ENCODE measurements at regions not wholly inside any gene's neighbourhood (a gene's known extent, or its start where the extent isn't known, plus 50 kb on each side); places are given as distances from the start of the nearest gene placed in this dataset.
A peak's percentile ranks its signal among the peaks of the same experiment; 100 is the strongest.

DNA sequence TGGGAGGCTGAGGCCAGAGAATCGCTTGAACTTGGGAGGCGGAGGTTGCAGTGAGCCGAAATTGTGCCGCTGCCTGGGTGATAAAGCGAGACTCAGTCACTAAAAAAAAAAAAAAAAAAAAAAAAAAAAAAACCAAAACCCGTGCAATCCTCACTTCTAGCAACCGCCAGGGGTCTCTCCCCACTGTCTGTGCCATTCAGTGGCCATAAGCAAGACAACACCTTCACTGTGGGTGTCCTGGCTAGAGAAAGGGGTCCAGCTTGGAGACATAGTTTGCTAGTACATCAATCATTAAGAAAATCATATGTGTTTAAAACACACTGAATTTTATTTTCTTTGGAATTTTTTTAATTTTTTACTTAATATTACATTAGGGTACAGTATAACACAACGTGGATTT is 68.2 kb downstream of the RASL11A start:
- H3K27me3 ChIP-seq (ENCODE audit: insufficient read depth, poor library complexity, severe bottlenecking) = no peaks in the 10 kb centered on the region
- H3K9me3 ChIP-seq (ENCODE audit: severe bottlenecking) = no peaks in the 10 kb centered on the region
- H3K36me3 ChIP-seq (ENCODE audit: low read depth) = no peaks in the 10 kb centered on the region
- TF ChIP-seq, protein P1, sequence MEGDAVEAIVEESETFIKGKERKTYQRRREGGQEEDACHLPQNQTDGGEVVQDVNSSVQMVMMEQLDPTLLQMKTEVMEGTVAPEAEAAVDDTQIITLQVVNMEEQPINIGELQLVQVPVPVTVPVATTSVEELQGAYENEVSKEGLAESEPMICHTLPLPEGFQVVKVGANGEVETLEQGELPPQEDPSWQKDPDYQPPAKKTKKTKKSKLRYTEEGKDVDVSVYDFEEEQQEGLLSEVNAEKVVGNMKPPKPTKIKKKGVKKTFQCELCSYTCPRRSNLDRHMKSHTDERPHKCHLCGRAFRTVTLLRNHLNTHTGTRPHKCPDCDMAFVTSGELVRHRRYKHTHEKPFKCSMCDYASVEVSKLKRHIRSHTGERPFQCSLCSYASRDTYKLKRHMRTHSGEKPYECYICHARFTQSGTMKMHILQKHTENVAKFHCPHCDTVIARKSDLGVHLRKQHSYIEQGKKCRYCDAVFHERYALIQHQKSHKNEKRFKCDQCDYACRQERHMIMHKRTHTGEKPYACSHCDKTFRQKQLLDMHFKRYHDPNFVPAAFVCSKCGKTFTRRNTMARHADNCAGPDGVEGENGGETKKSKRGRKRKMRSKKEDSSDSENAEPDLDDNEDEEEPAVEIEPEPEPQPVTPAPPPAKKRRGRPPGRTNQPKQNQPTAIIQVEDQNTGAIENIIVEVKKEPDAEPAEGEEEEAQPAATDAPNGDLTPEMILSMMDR (IDR thresholded peaks at IDR 0.05; ENCODE audit: poor library complexity, severe bottlenecking) = no peak
- H3K27ac ChIP-seq (ENCODE audit: poor library complexity, severe bottlenecking) = no peak overlapping the region
- ATAC-seq (ENCODE audit: low read depth) (no peak), DNase-seq (ENCODE audit: low spot score) (no peak)
- no peaks in the 10 kb centered on the region for H3K4me1 ChIP-seq (ENCODE audit: insufficient read depth, poor library complexity, severe bottlenecking)
- H3K4me3 ChIP-seq (ENCODE audit: severe bottlenecking) = no peak overlapping the region

DNA sequence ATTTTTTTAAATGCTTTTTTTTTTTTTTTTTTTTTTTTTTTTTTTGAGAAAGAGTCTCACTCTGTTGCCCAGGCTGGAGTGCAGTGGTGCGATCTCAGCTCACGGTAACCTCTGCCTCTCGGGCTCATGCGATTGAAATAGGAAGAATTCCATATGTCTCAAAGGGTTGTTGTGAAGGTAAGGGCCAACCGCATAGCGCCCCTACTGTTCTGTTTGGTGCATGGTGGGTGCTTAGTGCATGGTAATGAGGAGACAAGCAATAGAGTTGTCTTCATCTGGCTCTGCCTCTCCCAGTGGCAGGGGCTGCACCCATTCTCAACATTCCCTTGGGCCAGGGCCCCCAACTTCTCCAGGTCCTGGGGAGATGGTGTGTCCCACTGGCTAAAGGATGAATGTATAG is 68.7 kb downstream of the RASL11A start:
- DNase-seq (ENCODE audit: low spot score) (no peak), ATAC-seq (ENCODE audit: low read depth) (peak; percentile 55; the same call in 1 of the 3 replicates)
- Histone ChIP-seq H3K4me3 (ENCODE audit: severe bottlenecking) (no peak overlapping the region), H3K9me3 (ENCODE audit: severe bottlenecking) (no peaks in the 10 kb centered on the region), H3K27ac (ENCODE audit: poor library complexity, severe bottlenecking) (no peak overlapping the region), H3K4me1 (ENCODE audit: insufficient read depth, poor library complexity, severe bottlenecking) (no peaks in the 10 kb centered on the region), H3K27me3 (ENCODE audit: insufficient read depth, poor library complexity, severe bottlenecking) (no peaks in the 10 kb centered on the region), H3K36me3 (ENCODE audit: low read depth) (no peaks in the 10 kb centered on the region)
- TF ChIP-seq, protein P1 (IDR thresholded peaks at IDR 0.05; ENCODE audit: poor library complexity, severe bottlenecking) = peak; percentile 49

DNA sequence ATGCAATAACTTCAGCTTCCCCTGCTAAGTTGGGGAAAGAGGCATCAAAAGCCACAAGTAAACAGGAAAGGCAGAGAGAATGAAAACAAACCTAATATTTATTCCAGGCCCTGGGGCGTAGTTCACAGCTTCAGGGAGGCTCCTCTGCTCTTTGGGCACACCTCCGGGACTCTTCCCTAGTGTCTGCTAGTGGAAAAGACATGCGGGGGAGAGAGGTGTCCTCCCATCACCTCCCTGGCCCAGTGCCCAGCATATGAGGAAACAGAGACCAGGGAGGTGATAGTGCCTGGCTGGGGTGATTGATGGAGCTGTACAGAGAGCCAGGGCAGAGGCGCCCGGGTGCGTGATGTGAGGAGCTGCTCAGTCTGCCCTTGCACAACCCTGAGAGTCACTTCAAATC is 71.0 kb downstream of the RASL11A start:
- H3K4me3 ChIP-seq (ENCODE audit: severe bottlenecking) = no peak overlapping the region
- no peaks in the 10 kb centered on the region for H3K36me3 ChIP-seq (ENCODE audit: low read depth)
- ATAC-seq (ENCODE audit: low read depth) = no peak
- H3K4me1 ChIP-seq (ENCODE audit: insufficient read depth, poor library complexity, severe bottlenecking) = no peaks in the 10 kb centered on the region
- H3K9me3 ChIP-seq (ENCODE audit: severe bottlenecking) = no peaks in the 10 kb centered on the region
- H3K27ac ChIP-seq (ENCODE audit: poor library complexity, severe bottlenecking) = no peak overlapping the region
- TF ChIP-seq, protein P1 (IDR thresholded peaks at IDR 0.05; ENCODE audit: poor library complexity, severe bottlenecking) = no peak
- DNase-seq (ENCODE audit: low spot score) = no peak
- no peaks in the 10 kb centered on the region for H3K27me3 ChIP-seq (ENCODE audit: insufficient read depth, poor library complexity, severe bottlenecking)

DNA sequence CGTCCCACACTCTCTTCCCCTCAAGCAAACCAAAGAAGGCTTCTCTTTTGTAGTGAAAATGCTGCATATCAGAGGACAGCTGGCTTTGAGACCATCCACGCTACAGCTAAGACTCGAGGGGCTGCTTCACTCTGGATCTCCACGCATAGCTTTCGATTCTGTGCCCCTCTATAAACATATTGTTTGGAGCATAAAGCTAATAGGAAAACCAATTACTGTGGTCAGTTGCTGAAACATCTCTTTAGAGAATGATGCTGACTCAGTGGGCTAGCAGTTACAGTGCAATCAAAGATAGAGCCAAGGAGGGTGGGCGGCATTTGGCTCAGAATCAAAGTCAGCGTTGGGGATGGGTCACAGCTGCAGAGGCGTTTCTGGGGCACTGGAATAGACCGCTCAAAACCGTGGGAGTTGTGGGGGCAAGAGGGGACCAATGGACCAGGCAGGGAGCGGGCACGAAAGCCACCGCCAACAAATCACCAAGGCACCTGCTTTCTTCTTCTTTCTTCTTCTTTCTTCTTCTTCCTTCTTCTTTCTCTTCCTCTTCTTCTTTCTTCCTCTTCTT is 76.7 kb downstream of the RASL11A start:
- no peaks in the 10 kb centered on the region for H3K9me3 ChIP-seq (ENCODE audit: severe bottlenecking)
- H3K4me3 ChIP-seq (ENCODE audit: severe bottlenecking) = no peak overlapping the region
- H3K27ac ChIP-seq (ENCODE audit: poor library complexity, severe bottlenecking) = no peak overlapping the region
- H3K4me1 ChIP-seq (ENCODE audit: insufficient read depth, poor library complexity, severe bottlenecking) = no peaks in the 10 kb centered on the region
- no peak for DNase-seq (ENCODE audit: low spot score)
- no peak for ATAC-seq (ENCODE audit: low read depth)
- no peaks in the 10 kb centered on the region for H3K36me3 ChIP-seq (ENCODE audit: low read depth)
- H3K27me3 ChIP-seq (ENCODE audit: insufficient read depth, poor library complexity, severe bottlenecking) = no peaks in the 10 kb centered on the region
- TF ChIP-seq, protein P1 (IDR thresholded peaks at IDR 0.05; ENCODE audit: poor library complexity, severe bottlenecking) = no peak

DNA sequence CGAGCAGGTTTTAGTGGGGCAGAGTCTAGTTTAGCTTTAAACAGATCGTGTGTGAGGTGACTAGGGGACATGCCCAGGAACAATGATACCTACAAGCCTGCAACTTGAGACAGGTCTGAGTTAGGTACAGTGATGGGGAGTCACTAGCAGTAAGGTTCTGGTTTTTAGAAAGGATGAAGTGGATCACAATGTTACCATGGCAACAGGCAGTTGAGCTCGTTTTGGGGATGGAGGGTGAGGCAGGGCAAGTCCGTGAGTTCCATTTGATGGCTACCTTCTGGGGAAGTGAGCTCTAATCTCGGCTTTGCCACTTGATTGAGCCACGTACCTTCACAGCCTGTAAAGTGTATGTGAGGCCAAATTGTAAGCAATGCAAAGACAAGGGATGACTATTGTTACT is 76.0 kb upstream of the GTF3A start:
- DNase-seq (ENCODE audit: low spot score) (no peak), ATAC-seq (ENCODE audit: low read depth) (no peak)
- Histone ChIP-seq H3K9me3 (ENCODE audit: severe bottlenecking) (no peaks in the 10 kb centered on the region), H3K36me3 (ENCODE audit: low read depth) (no peaks in the 10 kb centered on the region), H3K4me3 (ENCODE audit: severe bottlenecking) (no peak overlapping the region), H3K4me1 (ENCODE audit: insufficient read depth, poor library complexity, severe bottlenecking) (no peaks in the 10 kb centered on the region), H3K27me3 (ENCODE audit: insufficient read depth, poor library complexity, severe bottlenecking) (no peaks in the 10 kb centered on the region), H3K27ac (ENCODE audit: poor library complexity, severe bottlenecking) (no peak overlapping the region)
- TF ChIP-seq, protein P1 (IDR thresholded peaks at IDR 0.05; ENCODE audit: poor library complexity, severe bottlenecking) = no peak

Data from RWPE2 (cell line).